NCI-H748 (cell line): ENCODE measurements at regions not wholly inside any gene's neighbourhood (a gene's known extent, or its start where the extent isn't known, plus 50 kb on each side); places are given as distances from the start of the nearest gene placed in this dataset.

ENCODE experiments used
- DNase-seq: peaks from one replicate; lab custom pipeline; 2025; ENCODE audit not compliant: unreplicated experiment; lab: John Stamatoyannopoulos, UW

- no peak for DNase-seq
Measured at GRCh38 chr2:144333143-144333555, 186.8 kb downstream of the ZEB2 start.

- DNase-seq, result peak; percentile 87
Measured at GRCh38 chr2:144332356-144333142, 187.4 kb downstream of the ZEB2 start.

- peak; percentile 87 for DNase-seq
Measured at GRCh38 chr2:144331674-144332355, 188.1 kb downstream of the ZEB2 start.

GRCh38 chr2:144330951-144331673 lies 188.8 kb downstream of the ZEB2 start:
- peak; percentile 11 for DNase-seq

GRCh38 chr2:144329472-144329871 lies 190.4 kb downstream of the ZEB2 start:
- DNase-seq, result no peak

GRCh38 chr2:144328938-144329337 lies 191.0 kb downstream of the ZEB2 start:
- no peak for DNase-seq

GRCh38 chr2:144326825-144327224 lies 193.1 kb downstream of the ZEB2 start:
- no peak for DNase-seq

GRCh38 chr2:144325086-144325485 lies 194.8 kb downstream of the ZEB2 start:
- no peak for DNase-seq

- DNase-seq, result no peak
Measured at GRCh38 chr2:144324446-144325045, 195.4 kb downstream of the ZEB2 start.

- no peak for DNase-seq
Measured at GRCh38 chr2:144323946-144324345, 196.0 kb downstream of the ZEB2 start.

- DNase-seq, result no peak
Measured at GRCh38 chr2:144322379-144322778, 197.5 kb downstream of the ZEB2 start.

- DNase-seq, result no peak
Measured at GRCh38 chr2:144320491-144320890, 199.4 kb downstream of the ZEB2 start.

- no peak for DNase-seq
Measured at GRCh38 chr2:144317071-144317738, 202.7 kb downstream of the ZEB2 start.

GRCh38 chr2:144310889-144311608 lies 208.9 kb downstream of the ZEB2 start:
- no peak for DNase-seq

GRCh38 chr2:144310484-144310883 lies 209.4 kb downstream of the ZEB2 start:
- no peak for DNase-seq

GRCh38 chr2:144307711-144308110 lies 212.2 kb downstream of the ZEB2 start:
- no peak for DNase-seq

GRCh38 chr2:144304202-144304601 lies 215.7 kb downstream of the ZEB2 start:
- DNase-seq, result no peak

GRCh38 chr2:144300632-144301031 lies 219.3 kb downstream of the ZEB2 start:
- DNase-seq, result no peak

- DNase-seq, result no peak
Measured at GRCh38 chr2:144290276-144290675, 229.6 kb downstream of the ZEB2 start.

- no peak for DNase-seq
Measured at GRCh38 chr2:144288438-144288837, 231.5 kb downstream of the ZEB2 start.
